Activated CD8-positive, alpha-beta T cell treated with anti-CD3 and anti-CD28 coated beads for 36 hours (primary cell): ENCODE measurements at regions not wholly inside any gene's neighbourhood (a gene's known extent, or its start where the extent isn't known, plus 50 kb on each side); places are given as distances from the start of the nearest gene placed in this dataset.
A peak's percentile ranks its signal among the peaks of the same experiment; 100 is the strongest.

Source experiments
- ATAC-seq: fragments of 200-7000 bp; cut with Tn5 transposase; one replicate; pipeline ENCODE4 v1.10.0; 2021; ENCODE audit warnings: mild to moderate bottlenecking, moderate library complexity
- CTCF ChIA-PET: fragments of 350-600 bp; sonication (Branson Sonifier 250); formaldehyde crosslinking; loops from one replicate; lab custom pipeline; 2021; ENCODE audit warnings: antibody characterized with exemption; lab: Charles Lee
- POLR2A ChIA-PET: fragments of 350-600 bp; sonication (Branson Sonifier 250); formaldehyde crosslinking; loops from one replicate; lab custom pipeline; 2021; ENCODE audit warnings: antibody characterized with exemption; lab: Charles Lee
- DNase-seq: peaks from one replicate; pipeline ENCODE4 v3.0.0-alpha.2; 2020
- H3K27ac Mint-ChIP-seq: one replicate; pipeline ENCODE4 v1.8.0; 2021; ENCODE audit warnings: mild to moderate bottlenecking, mixed read lengths
- H3K27me3 Mint-ChIP-seq: one replicate; pipeline ENCODE4 v1.8.0; 2021; ENCODE audit warnings: mixed read lengths
- H3K36me3 Mint-ChIP-seq: one replicate; pipeline ENCODE4 v1.8.0; 2021; ENCODE audit warnings: low read depth, mixed read lengths
- H3K4me1 Mint-ChIP-seq: one replicate; pipeline ENCODE4 v1.8.0; 2021; ENCODE audit warnings: low read depth, mixed read lengths
- H3K4me3 Mint-ChIP-seq: one replicate; pipeline ENCODE4 v1.8.0; 2021; ENCODE audit warnings: mild to moderate bottlenecking, moderate library complexity, mixed read lengths
- H3K9me3 Mint-ChIP-seq: one replicate; pipeline ENCODE4 v1.8.0; 2021; ENCODE audit warnings: mixed read lengths
- CTCF ChIP-seq: fragments of 200-600 bp; IDR thresholded peaks from one replicate; pipeline ENCODE4 v1.8.0; 2022; ENCODE audit warnings: antibody characterized with exemption, mild to moderate bottlenecking
- intact Hi-C: fragments of 100-400 bp; cut with micrococcal nuclease; formaldehyde crosslinking; loops from one replicate; pipeline ENCODE4 v1.10.0; 2022

- no peaks in the 10 kb centered on the region for H3K36me3 Mint-ChIP-seq
- H3K27me3 Mint-ChIP-seq: peaks cover 34% of the 10 kb centered on the region
- intact Hi-C loops: loop anchor here (10.0 kb wide), 1 partner anchor 1416 kb away; no protein-coding TSS in a partner anchor
- H3K27ac Mint-ChIP-seq: no peak overlapping the region
- ATAC-seq: peak; percentile 92
- ChIA-PET CTCF (interaction anchor here (0.7 to 1.9 kb wide), 18 partner anchors 11 to 1530 kb away, joined by 3 to 14 read pairs (median 4); no protein-coding TSS in a partner anchor), POLR2A (no interaction called here)
- H3K4me1 Mint-ChIP-seq: peaks cover 3% of the 10 kb centered on the region
- no peak overlapping the region for H3K4me3 Mint-ChIP-seq
- peak; percentile 81 for DNase-seq
- no peaks in the 10 kb centered on the region for H3K9me3 Mint-ChIP-seq
- TF ChIP-seq CTCF: peak; percentile 91
These were observed 66.7 kb upstream of the PITRM1 start for GRCh38 chr10:3239066-3239919.

- Mint-ChIP-seq H3K4me3 (no peak overlapping the region), H3K9me3 (no peaks in the 10 kb centered on the region), H3K27ac (no peak overlapping the region), H3K27me3 (peaks cover 34% of the 10 kb centered on the region), H3K4me1 (peaks cover 3% of the 10 kb centered on the region), H3K36me3 (no peaks in the 10 kb centered on the region)
- ATAC-seq: no peak
- POLR2A ChIA-PET: no interaction called here
- no peak for DNase-seq
- no peak for TF ChIP-seq CTCF
- intact Hi-C loops: loop anchor here (10.0 kb wide), 1 partner anchor 1417 kb away; no protein-coding TSS in a partner anchor
- CTCF ChIA-PET: interaction anchor here (1.0 to 1.5 kb wide), 3 partner anchors 8 to 50 kb away, joined by 3 read pairs; no protein-coding TSS in a partner anchor
These were observed 65.7 kb upstream of the PITRM1 start for GRCh38 chr10:3238115-3238871.

GRCh38 chr10:3237530-3237929 is 64.9 kb upstream of the PITRM1 start:
- Mint-ChIP-seq H3K4me3 (no peak overlapping the region), H3K36me3 (no peaks in the 10 kb centered on the region), H3K9me3 (no peaks in the 10 kb centered on the region), H3K4me1 (peaks cover 3% of the 10 kb centered on the region), H3K27ac (no peak overlapping the region), H3K27me3 (peaks cover 34% of the 10 kb centered on the region)
- ATAC-seq: no peak
- intact Hi-C loops: loop anchor here (10.0 kb wide), 1 partner anchor 1417 kb away; no protein-coding TSS in a partner anchor
- CTCF ChIA-PET: interaction anchor here (1.0 to 1.5 kb wide), 3 partner anchors 9 to 49 kb away, joined by 3 read pairs; no protein-coding TSS in a partner anchor
- POLR2A ChIA-PET: no interaction called here
- DNase-seq: no peak
- TF ChIP-seq CTCF: no peak

- CTCF ChIA-PET: interaction anchor here (1.5 kb wide), 1 partner anchor 48 kb away, joined by 3 read pairs; no protein-coding TSS in a partner anchor
- Mint-ChIP-seq H3K4me3 (no peak overlapping the region), H3K27me3 (peaks cover 34% of the 10 kb centered on the region), H3K4me1 (peaks cover 3% of the 10 kb centered on the region), H3K27ac (no peak overlapping the region), H3K9me3 (no peaks in the 10 kb centered on the region), H3K36me3 (no peaks in the 10 kb centered on the region)
- intact Hi-C loops: loop anchor here (10.0 kb wide), 1 partner anchor 1418 kb away; no protein-coding TSS in a partner anchor
- no peak for DNase-seq
- POLR2A ChIA-PET: no interaction called here
- no peak for ATAC-seq
- TF ChIP-seq CTCF: no peak
These were observed 64.2 kb upstream of the PITRM1 start for GRCh38 chr10:3236644-3237404.
